Large intestine (tissue), 3 donors: ENCODE measurements at regions not wholly inside any gene's neighbourhood (a gene's known extent, or its start where the extent isn't known, plus 50 kb on each side); places are given as distances from the start of the nearest gene placed in this dataset.

Source experiments
- DNase-seq, 2 donors: peaks; one replicate each; pipeline versions ENCODE4 v3.0.0 to v3.0.0-alpha.2; 2013
- H3K27ac ChIP-seq: one replicate; pipeline ENCODE4 v1.5.1; 2013; ENCODE audit warnings: low read length
- H3K27me3 ChIP-seq: 2 replicates; pipeline ENCODE4 v1.6.1; 2013; ENCODE audit warnings: low read length; ENCODE audit not compliant: control insufficient read depth, insufficient read depth
- H3K36me3 ChIP-seq: 2 replicates; pipeline ENCODE4 v1.6.1; 2013; ENCODE audit warnings: low read length; ENCODE audit not compliant: control insufficient read depth, insufficient read depth
- H3K4me1 ChIP-seq: one replicate; pipeline ENCODE4 v1.6.1; 2013; ENCODE audit warnings: low read length; ENCODE audit not compliant: control insufficient read depth, insufficient read depth
- H3K4me3 ChIP-seq: one replicate; pipeline ENCODE4 v1.5.1; 2013; ENCODE audit warnings: low read length
- H3K9me3 ChIP-seq: one replicate; pipeline ENCODE4 v1.6.1; 2013; ENCODE audit warnings: mild to moderate bottlenecking, low read depth, low read length, moderate library complexity; ENCODE audit not compliant: control insufficient read depth
- WGBS: methylation state at CpG from one replicate; pipeline ENCODE4 v1.1.5; 2013; ENCODE audit warnings: low lambda C conversion rate; ENCODE audit not compliant: insufficient coverage; 5-methylcytosine and 5-hydroxymethylcytosine counted together

GRCh38 chr1:208788013-208788540 lies 543.9 kb upstream of the PLXNA2 start:
- Histone ChIP-seq H3K27ac (no peak overlapping the region), H3K4me3 (no peak overlapping the region), H3K27me3 (no peaks in the 10 kb centered on the region), H3K36me3 (no peaks in the 10 kb centered on the region), H3K4me1 (peaks cover 2% of the 10 kb centered on the region), H3K9me3 (no peaks in the 10 kb centered on the region)
- WGBS = 13% methylated on average over 1 of the region's 1 CpG
- DNase-seq = no peak

DNA sequence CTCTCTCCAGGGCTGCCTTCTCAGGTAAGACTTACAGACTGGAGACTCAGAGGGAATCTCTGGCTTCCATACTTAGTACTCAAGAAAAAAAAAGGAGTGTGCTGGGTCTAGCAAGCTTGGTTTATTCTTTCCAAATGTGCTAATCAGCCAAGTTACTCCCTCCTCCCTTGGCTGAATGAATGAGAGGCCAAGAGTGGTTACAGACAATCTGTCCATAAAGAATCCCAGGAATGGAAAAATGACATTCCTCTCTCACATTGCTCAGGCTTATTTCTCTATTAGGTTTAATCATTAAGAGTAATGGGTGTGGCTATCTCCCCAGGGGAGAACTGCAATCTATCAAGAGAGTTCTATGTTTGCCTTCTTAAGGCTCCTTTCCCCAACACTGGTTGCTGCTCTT lies 547.3 kb upstream of the PLXNA2 start:
- peak; percentile 3 to 23 for DNase-seq
- Histone ChIP-seq H3K9me3 (no peaks in the 10 kb centered on the region), H3K4me3 (no peak overlapping the region), H3K27me3 (no peaks in the 10 kb centered on the region), H3K27ac (no peak overlapping the region), H3K4me1 (peaks cover 2% of the 10 kb centered on the region), H3K36me3 (no peaks in the 10 kb centered on the region)

- no peak overlapping the region for H3K27ac ChIP-seq
- no peak overlapping the region for H3K4me3 ChIP-seq
- H3K27me3 ChIP-seq = no peaks in the 10 kb centered on the region
- no CpG with 5 or more reads among the region's 2 CpGs for WGBS
- H3K9me3 ChIP-seq = no peaks in the 10 kb centered on the region
- H3K36me3 ChIP-seq = no peaks in the 10 kb centered on the region
- no peak for DNase-seq
- peaks cover 2% of the 10 kb centered on the region for H3K4me1 ChIP-seq
Observed at GRCh38 chr1:208793861-208794345, 549.7 kb upstream of the PLXNA2 start.

GRCh38 chr1:208799186-208799585 lies 555.0 kb upstream of the PLXNA2 start:
- H3K4me3 ChIP-seq = no peak overlapping the region
- no peaks in the 10 kb centered on the region for H3K27me3 ChIP-seq
- H3K4me1 ChIP-seq = no peaks in the 10 kb centered on the region
- no peaks in the 10 kb centered on the region for H3K36me3 ChIP-seq
- no peak overlapping the region for H3K27ac ChIP-seq
- WGBS = no CpG with 5 or more reads among the region's 1 CpG
- no peak for DNase-seq
- no peaks in the 10 kb centered on the region for H3K9me3 ChIP-seq

DNA sequence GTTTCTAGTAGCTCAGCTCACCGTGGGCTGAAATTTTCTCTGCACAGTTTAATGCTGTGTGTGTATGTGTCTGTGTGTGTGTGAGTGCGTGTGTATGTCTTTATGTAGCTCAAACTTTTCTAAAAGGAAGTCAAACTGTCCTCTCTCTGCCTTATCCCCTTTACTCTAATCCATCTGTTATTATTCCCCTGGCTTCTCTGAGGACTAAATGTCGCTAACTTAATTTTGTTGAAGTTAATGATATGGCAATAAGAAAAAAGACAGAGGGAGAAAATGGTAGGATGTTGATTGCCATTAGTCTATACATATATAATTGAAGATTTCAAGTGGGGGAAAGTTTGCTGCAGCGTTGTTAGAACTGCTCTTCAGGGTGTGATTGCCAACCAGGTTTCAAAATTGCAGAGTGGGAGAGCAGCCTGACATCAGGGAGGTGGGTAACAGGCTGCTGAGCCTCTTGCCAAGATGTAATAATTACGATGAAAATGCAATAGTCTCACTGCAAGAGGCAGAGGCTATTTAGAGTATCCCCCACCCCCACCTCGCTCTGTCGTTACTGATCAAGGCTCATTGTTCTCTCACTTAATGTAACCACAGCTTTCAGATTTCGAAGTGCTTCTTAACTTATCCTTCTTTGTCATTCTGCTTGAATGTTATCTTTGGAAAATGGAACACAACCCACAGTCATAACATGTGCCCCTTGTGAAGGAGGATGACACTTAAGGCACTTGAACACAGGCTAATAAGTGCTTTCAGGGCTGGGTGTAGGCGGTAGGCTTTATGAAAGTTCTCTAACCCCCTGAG lies 559.0 kb upstream of the PLXNA2 start:
- DNase-seq = no peak
- Histone ChIP-seq H3K27ac (no peak overlapping the region), H3K9me3 (peaks cover 2% of the 10 kb centered on the region), H3K36me3 (no peaks in the 10 kb centered on the region), H3K27me3 (peaks cover 7% of the 10 kb centered on the region), H3K4me3 (no peak overlapping the region), H3K4me1 (no peaks in the 10 kb centered on the region)
- 90% methylated on average over 1 of the region's 9 CpGs for WGBS

DNA sequence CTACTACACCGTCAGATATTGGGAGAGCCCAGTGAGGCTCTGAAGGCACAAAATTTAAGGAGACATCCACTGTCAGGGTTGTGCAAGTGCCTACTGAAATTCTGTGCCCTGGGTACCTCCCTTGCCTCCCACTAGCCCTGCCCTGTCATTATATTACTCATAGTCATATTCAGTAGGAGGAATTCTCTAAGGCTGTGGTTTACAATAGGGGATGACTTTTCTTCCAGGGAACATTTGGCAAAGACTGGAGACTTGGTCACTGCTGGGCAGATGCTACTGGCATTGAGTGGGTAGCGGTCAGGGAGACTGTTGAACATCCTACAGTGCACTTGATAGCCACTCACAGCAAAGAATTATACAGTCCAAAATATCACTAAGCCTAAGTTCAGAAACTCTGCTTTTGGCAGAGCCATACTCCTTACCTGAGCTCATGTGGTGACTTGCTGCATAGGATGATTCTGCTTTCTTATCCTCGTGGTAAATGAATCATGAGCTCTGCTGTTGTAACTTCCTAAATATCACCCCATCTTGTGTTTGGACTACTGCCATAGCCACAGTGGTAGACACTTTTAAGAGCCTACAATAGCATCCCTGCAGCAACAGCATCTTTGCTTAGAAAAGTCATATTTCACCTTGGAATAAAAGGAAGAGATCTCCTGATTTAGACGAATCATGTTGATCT lies 563.4 kb upstream of the PLXNA2 start:
- Histone ChIP-seq H3K27ac (no peak overlapping the region), H3K27me3 (peaks cover 7% of the 10 kb centered on the region), H3K4me3 (no peak overlapping the region), H3K9me3 (peaks cover 2% of the 10 kb centered on the region), H3K36me3 (no peaks in the 10 kb centered on the region), H3K4me1 (no peaks in the 10 kb centered on the region)
- WGBS = no CpG with 5 or more reads among the region's 4 CpGs
- DNase-seq = no peak

DNA sequence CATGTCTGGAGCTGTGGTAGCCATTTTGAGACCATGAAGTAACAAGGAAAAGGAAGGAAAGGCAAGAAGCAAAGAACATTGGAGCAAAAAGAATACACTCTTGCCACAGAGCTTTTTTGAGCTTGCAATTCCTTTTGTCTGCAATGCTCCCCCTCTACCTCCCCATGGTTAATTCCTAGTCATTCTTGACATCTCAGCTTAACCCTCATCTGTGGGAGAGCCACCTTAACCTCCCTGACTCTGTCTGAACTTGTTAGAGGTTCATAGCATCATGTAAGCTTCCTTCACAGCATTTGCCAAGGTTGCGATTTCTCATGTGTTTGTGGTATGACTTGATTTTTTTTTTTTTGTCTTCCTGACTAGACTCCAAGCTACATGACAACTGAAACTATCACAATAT lies 564.1 kb upstream of the PLXNA2 start:
- Histone ChIP-seq H3K27me3 (peaks cover 7% of the 10 kb centered on the region), H3K36me3 (no peaks in the 10 kb centered on the region), H3K9me3 (peaks cover 2% of the 10 kb centered on the region), H3K4me1 (no peaks in the 10 kb centered on the region), H3K4me3 (no peak overlapping the region), H3K27ac (no peak overlapping the region)
- WGBS = no CpG with 5 or more reads among the region's 1 CpG
- DNase-seq = no peak

DNA sequence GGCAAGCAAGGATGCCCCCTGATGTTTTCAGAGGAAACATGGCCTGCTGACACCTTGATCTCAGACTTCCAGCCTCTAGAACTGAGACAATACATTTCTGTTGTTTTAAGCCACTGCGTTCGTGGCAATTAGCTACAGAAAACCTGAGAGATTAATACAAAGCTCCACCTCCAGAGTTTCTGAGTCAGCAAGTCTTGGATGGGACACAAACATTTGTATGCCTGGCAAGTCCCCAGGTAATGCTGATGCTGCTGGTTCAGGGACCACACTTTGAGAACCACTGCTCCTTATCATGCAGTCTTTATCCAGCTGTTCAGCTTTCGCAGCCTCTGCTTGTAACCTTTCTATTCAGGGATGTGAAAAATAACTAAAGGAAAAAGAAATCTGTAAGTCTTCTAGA lies 565.7 kb upstream of the PLXNA2 start:
- Histone ChIP-seq H3K4me1 (no peaks in the 10 kb centered on the region), H3K27me3 (peaks cover 7% of the 10 kb centered on the region), H3K4me3 (no peak overlapping the region), H3K9me3 (peaks cover 2% of the 10 kb centered on the region), H3K36me3 (no peaks in the 10 kb centered on the region), H3K27ac (no peak overlapping the region)
- DNase-seq = no peak
- WGBS = no CpG with 5 or more reads among the region's 3 CpGs

DNA sequence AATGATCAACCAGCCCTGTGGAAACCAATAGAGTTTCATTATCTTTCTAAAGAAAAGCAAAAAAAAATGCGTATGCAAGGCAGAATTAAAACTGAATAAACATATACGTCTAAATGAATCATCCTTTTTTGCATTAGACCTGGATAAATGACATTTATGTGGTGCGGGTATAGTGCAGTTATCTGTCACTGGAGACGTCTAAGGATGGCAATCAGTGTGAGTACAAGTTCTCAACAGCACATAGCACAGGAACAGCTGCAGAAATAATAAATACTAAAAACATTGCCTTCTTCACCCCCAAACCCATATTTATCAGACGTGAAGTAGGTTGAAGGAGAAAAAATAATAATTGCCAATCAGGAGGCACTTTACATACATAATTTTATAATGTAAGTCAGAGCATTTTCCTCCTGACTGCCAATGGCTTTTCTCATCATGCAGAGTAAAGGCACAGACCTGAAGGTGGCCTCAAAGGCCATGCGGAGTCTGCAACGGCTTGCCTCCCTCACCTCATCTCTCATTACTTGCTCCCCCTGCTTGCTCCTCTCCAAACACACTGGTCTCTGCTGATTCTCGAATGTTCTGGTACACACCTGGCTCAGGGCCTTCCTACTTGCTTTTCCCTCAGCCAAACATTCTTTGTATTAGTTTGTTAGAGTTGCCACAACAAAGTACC lies 574.7 kb upstream of the PLXNA2 start:
- DNase-seq = no peak
- H3K9me3 ChIP-seq = no peaks in the 10 kb centered on the region
- no peaks in the 10 kb centered on the region for H3K36me3 ChIP-seq
- no peaks in the 10 kb centered on the region for H3K27me3 ChIP-seq
- H3K27ac ChIP-seq = no peak overlapping the region
- no peaks in the 10 kb centered on the region for H3K4me1 ChIP-seq
- WGBS = 67% methylated on average over 3 of the region's 8 CpGs
- H3K4me3 ChIP-seq = no peak overlapping the region

- no CpG with 5 or more reads among the region's 2 CpGs for WGBS
- H3K4me1 ChIP-seq = no peaks in the 10 kb centered on the region
- no peak overlapping the region for H3K27ac ChIP-seq
- H3K36me3 ChIP-seq = no peaks in the 10 kb centered on the region
- no peak for DNase-seq
- no peaks in the 10 kb centered on the region for H3K9me3 ChIP-seq
- no peak overlapping the region for H3K4me3 ChIP-seq
- H3K27me3 ChIP-seq = no peaks in the 10 kb centered on the region
Observed at GRCh38 chr1:208820580-208821212, 576.5 kb upstream of the PLXNA2 start.
